ENCODE measurements at regions not wholly inside any gene's neighbourhood (a gene's known extent, or its start where the extent isn't known, plus 50 kb on each side); places are given as distances from the start of the nearest gene placed in this dataset.
"Not testable (repeated sequence)": the region's sequence is repeated elsewhere in the genome, so short reads cannot be mapped to it uniquely, and the experiment has no call there.

DNA sequence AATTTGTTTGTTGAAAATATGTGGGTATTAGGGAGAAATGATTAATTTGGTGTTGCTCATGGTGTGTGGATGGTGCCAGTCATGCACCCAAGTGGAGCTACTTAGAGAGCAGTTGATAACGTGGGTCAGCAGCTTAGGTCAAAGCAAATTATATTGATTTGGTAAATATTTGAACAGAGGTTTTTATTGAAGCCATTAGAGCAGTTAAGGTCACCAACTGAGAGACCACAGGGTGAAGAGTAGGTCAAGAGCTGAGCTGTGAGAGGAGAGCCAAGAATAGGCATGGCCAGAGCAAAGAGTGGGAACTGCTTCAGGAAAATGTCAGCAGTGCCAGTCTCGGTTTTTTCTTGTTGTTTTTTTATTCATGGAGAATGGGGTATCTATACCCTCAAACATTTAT, 97.9 kb downstream of the TMEM168 start:
- no peak for DNase-seq

GRCh38 chr7:112697211-112697610, 93.0 kb downstream of the TMEM168 start:
- not testable (repeated sequence) for DNase-seq

- DNase-seq: no peak
Observed at GRCh38 chr7:112699725-112700513, 90.3 kb downstream of the TMEM168 start.

DNA sequence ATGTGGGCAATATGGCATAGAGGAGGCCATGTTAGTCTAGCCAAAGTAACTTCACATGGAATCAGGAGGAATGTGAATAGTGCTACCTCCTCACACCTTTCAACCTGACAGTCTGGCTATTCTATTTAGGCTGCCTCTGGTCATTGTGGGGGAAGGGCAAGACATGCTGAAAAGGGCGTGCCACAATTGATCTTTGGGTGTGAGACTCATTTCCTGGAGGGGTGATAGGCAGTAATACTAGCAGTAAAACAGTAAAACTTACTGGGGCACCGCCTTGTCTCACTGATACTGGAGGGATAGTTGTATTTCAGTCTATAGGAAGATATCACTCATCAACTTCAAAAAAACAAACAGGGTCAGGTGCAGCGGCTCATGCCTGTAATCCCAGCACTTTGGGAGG, 88.7 kb downstream of the TMEM168 start:
- DNase-seq: no peak

DNA sequence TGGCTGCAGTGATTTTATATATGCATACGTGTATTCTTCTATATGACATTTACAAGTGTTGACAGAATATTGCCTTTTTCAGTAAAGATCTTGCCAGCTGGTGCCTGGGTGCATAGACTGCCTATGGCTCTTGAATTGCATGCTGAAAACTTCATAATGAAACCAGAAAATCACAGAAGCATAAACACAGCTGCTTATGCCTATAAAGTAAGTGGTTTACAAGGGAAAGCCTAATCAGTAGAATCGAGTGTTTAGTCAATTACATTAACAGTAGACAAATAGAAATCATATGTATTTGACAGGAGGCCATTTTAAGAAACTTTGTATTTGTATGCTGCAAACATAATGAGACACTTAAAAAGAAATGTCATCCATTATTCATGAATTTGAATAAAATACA, 82.5 kb downstream of the TMEM168 start:
- no peak for DNase-seq

DNA sequence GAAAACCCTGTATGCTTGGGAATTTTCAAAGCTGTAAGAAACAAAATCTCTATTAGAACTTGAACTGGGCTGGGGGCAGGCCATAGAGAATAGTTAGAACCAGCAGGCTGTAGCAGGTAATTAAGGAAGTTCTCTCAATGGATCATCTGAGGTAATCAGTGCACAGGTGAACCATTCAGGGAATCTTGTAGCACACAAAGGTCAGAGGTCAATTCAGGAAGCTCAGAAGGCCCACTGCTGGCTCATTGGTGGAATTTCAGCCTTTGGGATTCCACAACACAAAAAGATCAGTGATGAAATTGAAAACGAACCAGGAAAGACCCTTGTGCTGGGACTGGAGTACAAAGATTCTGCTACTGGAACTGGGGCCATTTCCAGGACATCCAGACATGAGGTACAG, 82.0 kb downstream of the TMEM168 start:
- DNase-seq: no peak
